ENCODE measurements at regions not wholly inside any gene's neighbourhood (a gene's known extent, or its start where the extent isn't known, plus 50 kb on each side); places are given as distances from the start of the nearest gene placed in this dataset.
"Not testable (repeated sequence)": the region's sequence is repeated elsewhere in the genome, so short reads cannot be mapped to it uniquely, and the experiment has no call there.

DNA sequence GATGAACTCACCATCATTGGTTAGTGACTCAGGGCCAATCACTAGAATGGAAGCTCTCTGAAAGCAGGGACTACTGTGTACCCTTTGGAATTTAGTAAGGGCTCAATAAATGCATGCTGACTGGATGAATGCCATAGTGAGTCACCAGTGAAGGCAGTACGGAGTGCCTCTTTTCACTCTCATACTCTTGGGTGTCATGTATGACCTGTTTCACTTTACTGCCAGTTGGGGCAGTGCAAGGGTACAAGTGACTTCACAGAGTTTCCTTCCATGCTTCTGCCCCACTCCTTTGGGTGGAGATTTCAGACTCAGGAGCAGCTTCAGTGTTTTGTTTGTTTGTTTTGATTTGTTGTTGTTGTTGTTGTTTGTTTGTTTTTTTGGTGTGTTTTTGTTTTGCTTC lies 57.7 kb downstream of the SOX3 start:
- no peak for DNase-seq

GRCh38 chrX:140440876-140441275 lies 64.0 kb downstream of the SOX3 start:
- DNase-seq = no peak

GRCh38 chrX:140439476-140439875 lies 65.4 kb downstream of the SOX3 start:
- DNase-seq = no peak

DNA sequence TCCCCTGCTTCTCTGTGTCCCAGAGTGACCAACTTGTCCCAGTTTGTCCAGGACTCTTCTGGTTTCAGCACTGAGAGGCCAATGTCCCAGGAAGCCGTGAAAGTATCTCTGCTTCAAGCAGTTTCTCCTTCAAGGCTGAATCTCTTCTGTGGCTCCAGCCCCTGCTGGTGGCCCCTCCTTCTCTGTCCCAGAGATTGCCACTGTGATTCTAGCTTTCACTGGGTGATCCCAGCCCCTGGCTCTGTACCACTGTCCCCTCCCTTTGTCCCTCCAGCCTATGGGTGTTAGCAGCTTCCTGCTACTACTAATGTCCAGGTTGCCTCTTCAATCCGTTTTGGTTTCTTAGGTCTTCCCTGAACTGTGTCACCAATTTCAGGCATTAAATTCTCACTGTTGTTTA lies 70.5 kb downstream of the SOX3 start:
- no peak for DNase-seq

- DNase-seq = no peak
Measured at GRCh38 chrX:140433582-140433981, 71.3 kb downstream of the SOX3 start.

DNA sequence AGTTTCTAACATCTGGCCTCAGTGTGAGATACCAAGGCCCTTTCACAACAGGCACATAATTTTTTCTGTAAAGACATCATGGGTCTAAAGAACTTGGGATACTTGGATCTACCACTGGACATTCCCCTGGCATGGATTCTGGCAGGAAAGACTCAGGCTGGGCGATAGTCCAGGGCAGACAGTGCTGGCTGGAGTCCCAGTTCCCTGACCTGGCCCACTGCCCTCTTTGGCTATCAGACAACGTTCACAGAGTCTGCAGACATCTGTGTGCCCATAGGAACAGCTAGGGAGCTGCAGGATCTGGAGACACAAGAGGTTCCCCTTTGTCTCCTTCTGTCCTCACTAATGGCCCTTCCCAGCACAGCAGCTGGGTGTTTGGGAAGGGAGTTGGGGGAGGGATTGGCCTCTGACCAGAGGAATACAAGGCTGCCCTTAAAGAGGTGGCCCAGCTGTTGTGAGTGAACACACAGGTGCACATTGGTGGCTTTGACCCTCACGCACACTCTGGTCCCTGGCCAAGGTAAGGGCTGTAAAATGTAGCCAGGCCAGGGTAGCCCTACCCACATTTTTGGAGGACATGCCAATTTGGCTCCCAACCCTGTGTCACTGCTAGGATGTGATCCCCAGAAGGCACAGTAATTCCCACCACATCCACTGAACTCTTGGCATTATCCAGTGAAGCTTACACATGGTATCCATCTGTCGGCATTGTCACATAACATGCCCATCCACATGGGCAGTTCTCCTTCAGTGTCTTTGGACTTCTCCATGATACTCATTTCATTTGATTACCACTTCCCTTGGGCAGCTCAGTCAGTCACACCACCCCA lies 72.3 kb downstream of the SOX3 start:
- DNase-seq = no peak

- DNase-seq = no peak
Measured at GRCh38 chrX:140431521-140431920, 73.3 kb downstream of the SOX3 start.

- no peak for DNase-seq
Measured at GRCh38 chrX:140425712-140426395, 79.0 kb downstream of the SOX3 start.

DNA sequence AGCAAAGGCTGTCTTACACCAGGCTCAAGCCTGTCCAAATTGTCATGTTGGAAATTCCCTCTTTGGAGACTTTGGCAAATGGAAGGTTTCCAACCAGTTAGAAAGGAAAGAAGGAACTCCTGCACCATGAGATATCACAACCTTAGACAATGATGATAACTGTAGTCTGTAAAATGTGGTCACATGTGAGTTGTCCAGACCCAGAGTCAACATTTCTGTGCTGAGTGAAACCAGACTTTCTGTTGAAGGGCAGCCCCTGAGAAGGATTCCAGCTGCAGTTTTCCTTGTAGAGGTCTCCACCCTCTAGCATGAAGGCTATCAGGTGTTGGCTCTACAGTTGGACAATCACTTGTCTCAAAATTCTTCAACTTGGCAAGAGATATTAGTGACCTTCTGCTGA lies 82.4 kb downstream of the SOX3 start:
- DNase-seq = no peak

DNA sequence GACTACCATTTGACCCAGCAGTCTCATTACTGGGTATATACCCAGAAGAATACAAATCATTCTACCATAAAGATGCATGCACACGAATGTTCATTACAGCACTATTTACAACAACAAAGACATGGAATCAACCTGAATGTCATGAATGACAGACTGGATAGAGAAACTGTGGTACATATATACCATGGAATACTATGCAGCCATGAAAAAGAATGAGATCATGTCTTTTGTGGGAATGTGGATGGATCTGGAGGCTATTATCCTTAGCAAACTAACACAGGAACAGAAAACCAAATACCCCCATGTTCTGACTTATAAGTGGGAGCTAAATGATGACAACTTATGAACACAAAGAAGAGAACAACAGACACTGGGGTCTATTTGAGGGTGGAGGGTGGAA lies 102.7 kb downstream of the SOX3 start:
- DNase-seq = not testable (repeated sequence)

DNA sequence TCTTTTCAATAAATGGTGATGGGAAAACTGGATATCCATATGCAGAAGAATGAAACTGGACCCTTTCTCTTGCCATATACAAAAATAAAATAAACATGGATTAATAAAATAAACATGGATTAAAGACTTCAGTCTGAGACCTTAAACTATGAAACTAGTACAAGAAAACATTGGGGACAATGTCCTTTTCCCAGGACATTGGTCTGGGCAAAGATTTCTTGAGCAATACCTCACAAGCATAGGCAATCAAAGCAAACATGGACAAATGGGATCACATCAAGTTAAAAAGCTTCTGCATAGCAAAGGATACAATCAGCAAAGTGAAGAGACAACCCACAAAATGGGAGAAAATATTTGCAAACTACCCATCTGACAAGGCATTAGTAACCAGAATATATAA lies 108.5 kb downstream of the SOX3 start:
- DNase-seq = not testable (repeated sequence)

DNA sequence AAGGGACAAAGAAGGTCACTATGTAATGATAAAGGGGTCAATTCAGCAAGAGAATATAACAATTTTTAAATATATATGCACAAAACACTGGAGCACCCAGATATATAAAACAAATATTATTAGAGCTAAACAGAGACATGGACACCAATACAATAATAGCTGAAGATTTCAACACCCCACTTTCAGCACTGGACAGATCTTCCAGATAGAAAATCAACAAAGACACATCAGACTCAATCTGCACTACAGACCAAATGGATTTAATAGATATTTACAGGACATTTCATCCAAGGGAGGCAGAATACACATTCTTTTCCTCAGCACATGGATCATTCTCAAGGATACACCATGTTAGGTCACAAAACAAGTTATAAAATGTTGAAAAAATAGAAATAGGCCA lies 111.4 kb downstream of the SOX3 start:
- DNase-seq = no peak

DNA sequence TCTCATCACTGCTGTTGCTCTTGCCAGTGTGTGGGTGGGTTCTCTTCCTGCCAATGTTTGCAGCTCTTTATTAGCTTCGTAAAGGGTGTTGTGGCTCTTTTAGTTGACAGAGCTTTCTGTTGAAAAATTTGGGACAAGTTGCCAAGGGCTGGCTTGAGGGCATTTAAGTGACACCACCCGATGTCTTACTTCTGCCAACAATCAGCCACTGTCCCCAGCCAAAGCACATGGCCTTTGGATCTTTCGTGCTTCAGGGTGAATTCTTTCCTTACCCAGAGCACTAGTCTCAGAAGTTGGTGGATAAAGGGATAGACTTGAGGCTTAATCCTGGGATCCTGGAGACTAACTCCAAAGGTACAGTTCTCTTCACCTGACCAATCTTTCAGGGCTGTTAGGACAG lies 113.6 kb downstream of the SOX3 start:
- DNase-seq = no peak

- DNase-seq = no peak
Measured at GRCh38 chrX:140389331-140389730, 115.5 kb downstream of the SOX3 start.

GRCh38 chrX:140362861-140363260 lies 142.0 kb downstream of the SOX3 start:
- DNase-seq = no peak

GRCh38 chrX:140360924-140361323 lies 143.9 kb downstream of the SOX3 start:
- no peak for DNase-seq

DNA sequence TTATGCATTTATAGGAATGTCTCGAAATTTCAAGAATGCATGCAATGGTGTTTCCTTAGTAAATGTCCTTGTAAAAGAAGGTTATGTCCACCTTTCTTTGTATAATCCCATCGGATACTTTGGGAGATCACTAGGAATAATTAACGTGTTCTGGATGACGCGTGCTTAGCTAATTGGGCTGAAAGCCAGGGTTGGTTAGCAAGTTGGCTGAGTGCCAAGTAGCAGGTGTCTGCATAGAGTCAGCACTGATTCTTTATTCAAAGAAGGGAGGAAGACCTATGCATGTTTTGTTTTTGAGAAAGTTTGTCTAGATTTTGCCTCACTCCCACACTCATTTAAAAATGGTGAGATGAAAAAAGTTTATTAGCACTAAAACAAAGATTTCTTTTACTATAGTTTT lies 144.6 kb downstream of the SOX3 start:
- DNase-seq = no peak

GRCh38 chrX:140355922-140356321 lies 148.9 kb downstream of the SOX3 start:
- DNase-seq = no peak

DNA sequence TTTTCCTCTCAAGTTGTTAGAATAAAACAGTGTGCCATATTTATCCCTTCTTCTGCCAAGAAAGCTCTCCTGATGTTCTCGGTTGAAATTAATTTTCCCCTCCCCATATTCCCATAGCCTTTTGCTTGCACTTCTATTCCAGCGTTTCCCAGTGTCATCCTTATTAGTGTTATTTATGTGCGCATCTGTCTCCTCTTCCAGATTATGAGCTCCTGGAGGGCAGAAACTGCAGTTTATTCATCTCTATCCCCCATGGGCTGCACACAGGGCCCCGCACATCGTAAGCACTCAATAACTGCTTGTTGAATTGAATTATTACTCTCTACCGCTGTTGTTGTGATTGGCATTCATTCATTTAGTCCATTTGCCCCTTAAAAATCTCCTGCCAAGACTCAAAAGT lies 149.4 kb downstream of the SOX3 start:
- no peak for DNase-seq

DNA sequence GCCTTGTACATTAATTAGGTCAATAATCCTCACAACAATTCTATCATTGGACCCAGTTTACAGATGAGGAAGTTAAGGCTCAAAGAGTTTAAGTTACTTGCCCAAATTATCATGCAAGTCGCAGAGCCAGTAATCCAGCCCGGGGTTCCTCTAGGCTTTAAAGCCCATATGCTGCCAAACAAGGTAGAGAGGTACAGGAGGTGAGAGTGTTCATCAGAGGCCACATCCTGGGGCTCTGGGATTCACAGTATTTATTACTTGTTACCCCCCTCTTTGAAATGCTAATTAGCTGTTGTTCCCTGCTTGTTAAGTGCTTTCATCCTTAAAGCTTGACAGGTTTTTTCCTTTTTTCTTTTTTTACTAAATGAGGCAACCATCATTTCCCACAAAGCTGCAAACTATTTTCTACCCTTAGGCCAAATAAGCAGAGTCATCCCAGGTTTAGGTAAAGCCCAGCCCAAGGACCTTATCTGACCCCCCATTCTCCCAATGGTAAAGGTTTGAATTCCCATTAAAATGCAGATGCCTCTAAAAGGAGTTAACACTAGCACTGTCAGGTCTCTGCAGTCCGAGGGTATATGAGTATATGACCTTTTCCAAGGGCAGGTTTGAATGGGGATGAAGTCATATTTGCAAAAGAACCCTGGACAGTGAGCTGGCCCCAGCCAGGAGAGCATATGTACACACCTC lies 150.3 kb downstream of the SOX3 start:
- DNase-seq = no peak

GRCh38 chrX:140346729-140347128 lies 158.1 kb downstream of the SOX3 start:
- DNase-seq = no peak

GRCh38 chrX:140343226-140343868 lies 161.5 kb downstream of the SOX3 start:
- DNase-seq = no peak

GRCh38 chrX:140342410-140342809 lies 162.5 kb downstream of the SOX3 start:
- DNase-seq = no peak

DNA sequence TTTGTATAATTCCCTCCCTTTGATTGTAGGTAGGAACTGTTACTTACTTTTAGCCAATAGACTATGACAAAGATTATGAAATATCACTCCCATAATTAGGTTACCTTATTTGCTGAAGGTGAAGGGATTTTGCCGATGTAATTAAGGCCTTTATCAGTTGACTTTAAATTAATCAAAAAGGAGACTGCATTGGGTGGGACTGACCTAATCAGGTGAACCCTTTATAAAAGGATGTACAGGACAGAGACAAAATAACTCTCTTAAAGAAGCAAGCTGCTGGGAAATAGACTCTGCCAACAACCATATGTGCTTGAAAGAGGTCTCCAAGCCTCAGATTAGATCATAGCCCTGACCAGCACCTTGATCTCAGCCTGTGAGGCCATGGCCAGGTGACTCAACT lies 167.6 kb downstream of the SOX3 start:
- no peak for DNase-seq
